ENCODE measurements at regions not wholly inside any gene's neighbourhood (a gene's known extent, or its start where the extent isn't known, plus 50 kb on each side); places are given as distances from the start of the nearest gene placed in this dataset.

DNA sequence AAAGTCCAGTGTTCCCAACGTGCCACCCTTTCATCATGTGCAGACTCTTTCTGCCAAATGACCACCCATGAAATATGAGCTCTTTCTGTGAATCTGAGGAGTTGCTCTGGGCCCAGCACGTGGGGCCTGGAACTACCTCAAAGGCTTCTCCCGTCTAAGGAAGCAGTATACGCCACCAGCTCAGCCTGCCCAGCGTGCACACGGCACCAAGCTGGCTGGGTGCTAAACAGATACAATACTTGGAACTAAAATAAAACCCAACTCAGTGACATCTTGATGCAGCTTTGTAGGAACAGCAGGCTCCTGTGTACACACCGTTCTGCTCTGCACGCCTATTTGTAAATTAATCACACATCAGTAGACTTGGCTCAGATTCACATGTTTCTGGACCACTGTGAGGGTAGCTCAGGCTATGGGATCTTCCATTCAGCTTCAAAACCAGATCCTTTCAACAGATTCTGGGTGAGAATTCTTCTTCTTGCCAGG lies 74.8 kb downstream of the ARL6IP4 start:
- TF ChIP-seq, protein P1, sequence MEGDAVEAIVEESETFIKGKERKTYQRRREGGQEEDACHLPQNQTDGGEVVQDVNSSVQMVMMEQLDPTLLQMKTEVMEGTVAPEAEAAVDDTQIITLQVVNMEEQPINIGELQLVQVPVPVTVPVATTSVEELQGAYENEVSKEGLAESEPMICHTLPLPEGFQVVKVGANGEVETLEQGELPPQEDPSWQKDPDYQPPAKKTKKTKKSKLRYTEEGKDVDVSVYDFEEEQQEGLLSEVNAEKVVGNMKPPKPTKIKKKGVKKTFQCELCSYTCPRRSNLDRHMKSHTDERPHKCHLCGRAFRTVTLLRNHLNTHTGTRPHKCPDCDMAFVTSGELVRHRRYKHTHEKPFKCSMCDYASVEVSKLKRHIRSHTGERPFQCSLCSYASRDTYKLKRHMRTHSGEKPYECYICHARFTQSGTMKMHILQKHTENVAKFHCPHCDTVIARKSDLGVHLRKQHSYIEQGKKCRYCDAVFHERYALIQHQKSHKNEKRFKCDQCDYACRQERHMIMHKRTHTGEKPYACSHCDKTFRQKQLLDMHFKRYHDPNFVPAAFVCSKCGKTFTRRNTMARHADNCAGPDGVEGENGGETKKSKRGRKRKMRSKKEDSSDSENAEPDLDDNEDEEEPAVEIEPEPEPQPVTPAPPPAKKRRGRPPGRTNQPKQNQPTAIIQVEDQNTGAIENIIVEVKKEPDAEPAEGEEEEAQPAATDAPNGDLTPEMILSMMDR (IDR thresholded peaks at IDR 0.05; ENCODE audit: low read depth, low read length) = no peak
- TF ChIP-seq EZH2phosphoT487 (IDR thresholded peaks at IDR 0.05; ENCODE audit: low read depth) = no peak

All from OCI-LY3 (cell line).